Natural killer cell (primary cell): ENCODE measurements at regions not wholly inside any gene's neighbourhood (a gene's known extent, or its start where the extent isn't known, plus 50 kb on each side); places are given as distances from the start of the nearest gene placed in this dataset.

Experiments
- ATAC-seq, 3 donors: fragments of 150-1000 bp in 2 of 3; fragments of 200-7000 bp in 1 of 3; cut with Tn5 transposase; 1 replicate in 1 of 3; 2 replicates in 2 of 3; pipeline ENCODE4 v1.10.0; 2021; ENCODE audit warnings: mild to moderate bottlenecking in 2 of 3, moderate library complexity in 2 of 3
- DNase-seq, 2 donors: peaks; one replicate each; pipeline versions ENCODE4 v3.0.0 to v3.0.0-alpha.2; 2013 to 2021; ENCODE audit warnings: mixed read lengths in 1 of 2
- H3K27ac ChIP-seq: one replicate; pipeline ENCODE4 v1.5.1; 2013; ENCODE audit warnings: mild to moderate bottlenecking, low read length
- H3K27me3 ChIP-seq: one replicate; pipeline ENCODE4 v1.6.1; 2013; ENCODE audit warnings: low read length; ENCODE audit not compliant: control insufficient read depth, insufficient read depth
- H3K36me3 ChIP-seq: one replicate; pipeline ENCODE4 v1.6.1; 2013; ENCODE audit warnings: low read length; ENCODE audit not compliant: control insufficient read depth, insufficient read depth
- H3K4me1 ChIP-seq: one replicate; pipeline ENCODE4 v1.6.1; 2013; ENCODE audit warnings: low read length; ENCODE audit not compliant: control insufficient read depth, insufficient read depth
- H3K4me3 ChIP-seq: one replicate; pipeline ENCODE4 v1.5.1; 2013; ENCODE audit warnings: low read length
- H3K9me3 ChIP-seq: one replicate; pipeline ENCODE4 v1.6.1; 2013; ENCODE audit warnings: low read length; ENCODE audit not compliant: control insufficient read depth, insufficient read depth
- H3K27ac Mint-ChIP-seq, 2 donors: one replicate each; pipeline ENCODE4 v1.8.0; 2022; ENCODE audit warnings: mild to moderate bottlenecking in 2 of 2, mixed read lengths in 2 of 2, moderate library complexity in 1 of 2
- H3K27me3 Mint-ChIP-seq, 2 donors: one replicate each; pipeline ENCODE4 v1.8.0; 2022; ENCODE audit warnings: low read depth in 2 of 2, mixed read lengths in 2 of 2
- H3K36me3 Mint-ChIP-seq: one replicate; pipeline ENCODE4 v1.8.0; 2022; ENCODE audit warnings: mixed read lengths
- H3K4me1 Mint-ChIP-seq, 2 donors: one replicate each; pipeline ENCODE4 v1.8.0; 2022; ENCODE audit warnings: mixed read lengths in 2 of 2
- H3K4me3 Mint-ChIP-seq: one replicate; pipeline ENCODE4 v1.8.0; 2022; ENCODE audit warnings: mild to moderate bottlenecking, moderate library complexity, mixed read lengths
- H3K9me3 Mint-ChIP-seq, 2 donors: one replicate each; pipeline ENCODE4 v1.8.0; 2022; ENCODE audit warnings: mixed read lengths in 2 of 2
- CTCF ChIP-seq: fragments of 200-600 bp; IDR thresholded peaks from one replicate; pipeline ENCODE4 v1.8.0; 2022; ENCODE audit warnings: antibody characterized with exemption
- WGBS: methylation state at CpG from one replicate; pipeline ENCODE4 v1.1.7; 2013; ENCODE audit warnings: missing lambda C conversion rate; ENCODE audit not compliant: insufficient coverage; 5-methylcytosine and 5-hydroxymethylcytosine counted together
- intact Hi-C: fragments of 100-400 bp; cut with micrococcal nuclease; formaldehyde crosslinking; loops from one replicate; pipeline ENCODE4 v1.14.2; 2022

- H3K4me1 Mint-ChIP-seq = no peaks in the 10 kb centered on the region
- H3K36me3 ChIP-seq = no peaks in the 10 kb centered on the region
- H3K9me3 ChIP-seq = peaks cover 4% of the 10 kb centered on the region
- DNase-seq (no peak), ATAC-seq (no peak)
- no peaks in the 10 kb centered on the region for H3K4me1 ChIP-seq
- H3K27me3 ChIP-seq = no peaks in the 10 kb centered on the region
- H3K4me3 ChIP-seq = no peak overlapping the region
- H3K36me3 Mint-ChIP-seq = no peaks in the 10 kb centered on the region
- H3K27ac ChIP-seq = no peak overlapping the region
- H3K27me3 Mint-ChIP-seq = no peaks in the 10 kb centered on the region
- H3K27ac Mint-ChIP-seq = no peak overlapping the region
- no peak overlapping the region for H3K4me3 Mint-ChIP-seq
- peaks cover 0 to 17% of the 10 kb centered on the region in 2 donors for H3K9me3 Mint-ChIP-seq
- intact Hi-C loops = no loop called here
- no peak for TF ChIP-seq CTCF
Observed at GRCh38 chrX:81857192-81857591, 655.3 kb downstream of the SH3BGRL start.

- H3K27me3 Mint-ChIP-seq = no peaks in the 10 kb centered on the region
- no peak overlapping the region for H3K4me3 Mint-ChIP-seq
- no peak overlapping the region for H3K27ac Mint-ChIP-seq
- Histone ChIP-seq H3K27me3 (no peaks in the 10 kb centered on the region), H3K4me1 (no peaks in the 10 kb centered on the region), H3K4me3 (no peak overlapping the region), H3K27ac (no peak overlapping the region), H3K36me3 (no peaks in the 10 kb centered on the region), H3K9me3 (peaks cover 7% of the 10 kb centered on the region)
- H3K36me3 Mint-ChIP-seq = no peaks in the 10 kb centered on the region
- 88% methylated on average over 3 of the region's 3 CpGs for WGBS
- peaks cover 7% of the 10 kb centered on the region in 2 donors for H3K9me3 Mint-ChIP-seq
- no peak for DNase-seq
- ATAC-seq = no peak
- TF ChIP-seq CTCF = no peak
- intact Hi-C loops = no loop called here
- no peaks in the 10 kb centered on the region for H3K4me1 Mint-ChIP-seq
Observed at GRCh38 chrX:81866873-81867272, 665.0 kb downstream of the SH3BGRL start.

GRCh38 chrX:81868979-81869378 is 667.1 kb downstream of the SH3BGRL start:
- no peak overlapping the region for H3K27ac ChIP-seq
- Mint-ChIP-seq H3K9me3 (peaks cover 8% of the 10 kb centered on the region in 2 donors), H3K27ac (no peak overlapping the region), H3K4me3 (no peak overlapping the region), H3K36me3 (no peaks in the 10 kb centered on the region), H3K27me3 (no peaks in the 10 kb centered on the region), H3K4me1 (no peaks in the 10 kb centered on the region)
- H3K27me3 ChIP-seq = no peaks in the 10 kb centered on the region
- H3K36me3 ChIP-seq = no peaks in the 10 kb centered on the region
- no peak for TF ChIP-seq CTCF
- H3K9me3 ChIP-seq = peaks cover 7% of the 10 kb centered on the region
- H3K4me1 ChIP-seq = no peaks in the 10 kb centered on the region
- H3K4me3 ChIP-seq = no peak overlapping the region
- ATAC-seq (no peak), DNase-seq (no peak)
- 95% methylated on average over 5 of the region's 5 CpGs for WGBS
- intact Hi-C loops = no loop called here

GRCh38 chrX:81874807-81875206 is 672.9 kb downstream of the SH3BGRL start:
- Histone ChIP-seq H3K4me1 (no peaks in the 10 kb centered on the region), H3K27ac (no peak overlapping the region), H3K4me3 (no peak overlapping the region), H3K9me3 (no peaks in the 10 kb centered on the region), H3K27me3 (no peaks in the 10 kb centered on the region), H3K36me3 (no peaks in the 10 kb centered on the region)
- TF ChIP-seq CTCF = no peak
- no peaks in the 10 kb centered on the region for H3K27me3 Mint-ChIP-seq
- H3K36me3 Mint-ChIP-seq = no peaks in the 10 kb centered on the region
- H3K27ac Mint-ChIP-seq = no peak overlapping the region
- 83% methylated on average over 3 of the region's 3 CpGs for WGBS
- no peak for DNase-seq
- H3K9me3 Mint-ChIP-seq = peaks cover 3 to 6% of the 10 kb centered on the region in 2 donors
- no peaks in the 10 kb centered on the region for H3K4me1 Mint-ChIP-seq
- intact Hi-C loops = no loop called here
- ATAC-seq = no peak
- no peak overlapping the region for H3K4me3 Mint-ChIP-seq
